ENCODE measurements at regions not wholly inside any gene's neighbourhood (a gene's known extent, or its start where the extent isn't known, plus 50 kb on each side); places are given as distances from the start of the nearest gene placed in this dataset.

DNA sequence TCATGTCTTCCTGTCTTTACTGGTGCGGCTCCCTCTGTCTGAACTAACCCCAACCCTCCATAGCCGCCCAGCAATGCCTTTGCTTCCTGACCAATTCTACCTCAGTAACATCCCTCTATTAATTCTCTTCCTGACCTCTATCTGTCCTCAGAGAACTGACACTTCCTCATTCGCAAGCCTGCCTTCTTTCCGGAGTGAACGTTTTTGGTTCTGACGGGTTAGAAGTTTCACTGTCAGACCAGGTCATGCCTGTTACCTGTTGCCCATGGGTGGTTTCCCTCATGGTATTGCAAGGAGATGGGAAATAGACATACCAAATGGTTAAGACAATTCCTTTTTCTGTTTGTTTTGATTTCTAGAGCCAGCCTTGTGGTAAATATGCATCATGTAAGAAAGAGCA is 453.4 kb upstream of the SLC14A2 start:
- TF ChIP-seq JUND (IDR thresholded peaks at IDR 0.05; ENCODE audit: low read depth): no peak
- no peak for DNase-seq (ENCODE audit: low read depth in 1 of 2, low spot score in 1 of 2)
- in situ Hi-C loops (cut with HindIII; ENCODE audit: low pct_unique_long_range_greater_than_20kb, low sequenced_read_pairs): no loop called here

DNA sequence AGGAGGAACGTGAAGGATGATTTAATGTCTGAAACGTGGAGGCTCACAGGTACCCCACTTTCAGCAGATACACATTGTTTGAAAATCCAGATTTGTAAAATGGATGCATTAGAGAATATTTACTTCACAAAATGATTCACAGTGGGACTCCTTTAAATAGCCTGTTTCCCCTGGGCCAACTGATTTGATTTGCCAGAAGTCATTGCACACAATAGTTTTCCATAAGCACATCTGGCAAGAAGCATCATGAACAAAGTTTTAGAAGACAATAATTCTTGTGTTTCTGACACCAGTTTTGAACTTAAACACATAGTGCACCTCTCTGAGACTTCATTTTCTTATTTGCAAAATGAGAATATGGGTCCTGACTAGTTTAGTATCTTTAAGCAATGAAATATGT is 451.4 kb upstream of the SLC14A2 start:
- in situ Hi-C loops (cut with HindIII; ENCODE audit: low pct_unique_long_range_greater_than_20kb, low sequenced_read_pairs): no loop called here
- no peak for TF ChIP-seq JUND (IDR thresholded peaks at IDR 0.05; ENCODE audit: low read depth)
- no peak for DNase-seq (ENCODE audit: low read depth in 1 of 2, low spot score in 1 of 2)

DNA sequence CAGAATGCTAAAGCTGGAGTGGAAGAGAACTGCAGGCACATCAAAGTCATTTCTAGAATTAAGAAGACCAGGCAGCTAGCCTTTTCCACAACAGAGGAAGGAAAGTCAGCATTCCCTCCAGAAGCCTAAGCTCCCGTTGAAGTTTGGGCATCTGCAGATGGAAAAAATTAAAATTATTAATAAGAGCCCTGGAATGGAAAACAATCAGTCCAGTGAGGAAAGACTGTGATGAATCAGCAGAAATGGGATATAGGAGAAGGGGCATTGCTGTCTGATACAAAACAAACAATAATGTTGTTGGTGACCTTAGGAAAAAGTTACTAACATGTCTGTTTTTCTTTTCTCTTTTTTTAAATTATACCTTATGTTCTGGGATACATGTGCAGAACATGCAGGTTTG is 450.7 kb upstream of the SLC14A2 start:
- in situ Hi-C loops (cut with HindIII; ENCODE audit: low pct_unique_long_range_greater_than_20kb, low sequenced_read_pairs): no loop called here
- no peak for DNase-seq (ENCODE audit: low read depth in 1 of 2, low spot score in 1 of 2)
- no peak for TF ChIP-seq JUND (IDR thresholded peaks at IDR 0.05; ENCODE audit: low read depth)

DNA sequence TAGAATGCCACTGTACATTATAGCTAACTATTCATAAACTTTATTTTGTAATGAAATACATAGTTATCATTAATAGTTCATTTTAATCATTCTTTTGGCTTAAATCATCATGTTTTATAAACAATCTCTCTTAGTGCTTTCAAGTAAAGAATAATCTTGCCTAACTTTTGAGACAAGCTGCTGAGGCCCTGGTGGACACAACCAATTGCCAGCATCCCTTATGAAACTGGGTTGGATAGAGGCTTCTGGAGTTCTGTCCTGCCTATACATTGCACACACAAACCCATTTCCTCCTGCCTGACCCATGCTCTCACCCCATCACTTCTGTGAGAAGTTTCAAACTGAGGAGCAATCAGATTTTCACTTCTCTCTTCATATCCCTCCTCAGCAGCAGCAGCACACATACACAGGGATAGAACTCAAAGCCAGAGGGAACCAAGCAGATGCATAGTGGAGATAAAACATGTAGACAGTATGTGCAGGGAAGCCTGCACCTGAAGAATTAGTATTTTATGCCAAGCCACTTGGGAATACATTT is 450.0 kb upstream of the SLC14A2 start:
- in situ Hi-C loops (cut with HindIII; ENCODE audit: low pct_unique_long_range_greater_than_20kb, low sequenced_read_pairs): no loop called here
- no peak for DNase-seq (ENCODE audit: low read depth in 1 of 2, low spot score in 1 of 2)
- TF ChIP-seq JUND (IDR thresholded peaks at IDR 0.05; ENCODE audit: low read depth): no peak

DNA sequence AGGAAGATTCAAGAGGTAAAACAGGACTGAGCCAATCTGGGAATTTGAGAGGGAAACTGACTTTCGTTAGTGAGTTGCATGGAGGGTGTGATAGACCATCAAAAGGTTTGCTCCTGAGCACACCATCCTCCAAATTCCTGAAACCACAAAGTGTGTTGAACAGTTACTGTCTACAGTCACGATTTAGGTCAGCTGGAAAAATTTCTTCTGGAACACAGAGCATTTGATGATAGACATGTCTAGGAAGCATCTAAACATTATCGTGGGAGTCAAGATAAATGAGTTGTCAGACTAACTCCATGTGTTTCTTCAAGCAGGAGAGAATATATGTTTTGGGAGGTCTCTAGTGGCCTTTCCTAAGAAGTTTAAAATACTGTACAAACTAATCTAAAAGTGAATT is 449.4 kb upstream of the SLC14A2 start:
- DNase-seq (ENCODE audit: low read depth in 1 of 2, low spot score in 1 of 2): no peak

DNA sequence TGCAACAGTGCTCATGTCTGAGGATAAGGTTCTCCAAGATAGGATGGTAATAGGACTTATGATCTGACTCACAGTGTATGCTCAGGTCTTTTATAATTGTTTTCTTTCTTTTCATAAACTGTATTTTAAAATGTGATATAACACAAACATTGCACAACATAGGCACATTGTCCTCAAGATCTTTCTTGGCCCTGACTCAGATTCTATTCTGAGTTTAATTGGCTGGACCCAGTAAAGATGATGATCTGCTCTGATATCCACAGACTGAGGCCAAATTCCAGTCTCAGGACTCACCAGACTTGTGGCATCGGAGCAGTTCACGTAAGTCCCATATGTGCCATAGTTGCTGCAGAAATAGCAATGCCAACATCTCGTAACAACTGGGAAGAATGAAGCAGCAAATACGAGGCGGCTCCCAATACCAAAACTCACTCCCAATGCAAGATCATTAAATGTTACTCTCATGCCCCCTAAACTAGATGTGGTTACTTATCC is 448.9 kb upstream of the SLC14A2 start:
- peak in 1 of 2 experiments; percentile 6 for DNase-seq (ENCODE audit: low read depth in 1 of 2, low spot score in 1 of 2)
- TF ChIP-seq JUND (IDR thresholded peaks at IDR 0.05; ENCODE audit: low read depth): no peak
- in situ Hi-C loops (cut with HindIII; ENCODE audit: low pct_unique_long_range_greater_than_20kb, low sequenced_read_pairs): no loop called here

More for the DNA sequence above, 449.4 kb upstream of the SLC14A2 start:
- in situ Hi-C loops (cut with HindIII; ENCODE audit: low pct_unique_long_range_greater_than_20kb, low sequenced_read_pairs): no loop called here
- TF ChIP-seq JUND (IDR thresholded peaks at IDR 0.05; ENCODE audit: low read depth): no peak

DNA sequence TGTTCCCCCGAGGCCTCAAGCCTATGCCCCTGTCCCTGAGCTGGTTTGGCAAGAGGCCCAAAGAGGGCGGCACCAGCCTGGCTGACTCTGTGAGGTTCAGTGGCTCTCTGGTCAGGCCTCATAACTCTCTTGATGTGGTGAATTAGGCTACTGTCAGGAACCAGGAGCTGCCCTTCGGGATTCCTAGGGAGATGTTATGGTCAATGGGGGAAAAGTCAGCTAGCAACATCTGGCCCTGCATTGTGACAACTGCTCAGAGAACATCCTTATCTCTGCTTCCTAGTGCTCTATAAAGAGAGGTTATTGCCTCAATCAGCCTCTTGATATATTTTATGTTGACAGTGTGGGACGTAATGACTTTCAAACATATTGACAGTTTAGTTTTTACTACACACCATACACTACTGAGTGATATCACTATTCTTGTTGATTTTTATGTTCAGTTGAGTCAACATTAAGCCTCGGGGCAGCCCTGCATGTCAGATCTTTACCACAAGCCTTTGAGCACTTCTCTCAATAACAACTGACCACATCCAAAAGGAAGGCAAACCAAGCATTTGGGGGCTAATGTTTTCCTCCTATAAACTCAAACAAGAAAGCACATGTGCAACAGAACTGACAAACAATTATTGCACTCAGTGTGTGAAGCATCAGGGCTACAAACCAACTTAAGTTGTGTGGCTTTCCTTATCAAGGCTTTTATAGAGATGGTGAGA is 448.3 kb upstream of the SLC14A2 start:
- no peak for TF ChIP-seq JUND (IDR thresholded peaks at IDR 0.05; ENCODE audit: low read depth)
- no peak for DNase-seq (ENCODE audit: low read depth in 1 of 2, low spot score in 1 of 2)
- in situ Hi-C loops (cut with HindIII; ENCODE audit: low pct_unique_long_range_greater_than_20kb, low sequenced_read_pairs): no loop called here

DNA sequence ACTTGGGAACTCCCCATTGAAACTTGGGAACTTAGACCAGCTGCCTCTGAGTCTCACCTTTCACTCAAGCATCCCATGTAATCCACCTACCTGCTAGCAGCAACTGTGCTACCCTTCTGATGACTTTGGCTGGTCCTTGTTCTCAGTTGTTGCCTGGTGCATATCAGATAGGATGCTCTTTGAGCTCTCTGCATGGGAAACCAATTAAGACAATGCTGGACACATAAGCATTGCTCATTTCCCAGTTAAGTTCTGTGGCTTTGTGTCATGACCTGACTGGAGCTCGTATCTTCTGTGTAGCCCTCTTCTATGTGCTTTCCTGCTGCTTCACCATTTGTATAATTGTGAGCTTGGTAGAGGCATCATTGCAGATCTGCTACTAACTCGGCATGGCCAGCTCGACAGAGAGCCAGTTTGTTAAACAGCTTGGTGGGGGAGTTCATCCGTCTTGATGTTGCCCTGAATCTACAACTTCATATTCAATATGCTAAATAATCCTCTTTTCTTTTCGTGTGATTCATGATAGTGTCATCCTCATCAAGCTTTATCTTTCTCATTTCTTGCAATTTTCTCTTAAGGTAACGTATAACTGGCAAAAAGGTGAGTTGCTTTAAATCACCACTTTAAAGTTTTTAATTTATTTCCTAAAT is 447.5 kb upstream of the SLC14A2 start:
- in situ Hi-C loops (cut with HindIII; ENCODE audit: low pct_unique_long_range_greater_than_20kb, low sequenced_read_pairs): no loop called here
- no peak for TF ChIP-seq JUND (IDR thresholded peaks at IDR 0.05; ENCODE audit: low read depth)
- DNase-seq (ENCODE audit: low read depth in 1 of 2, low spot score in 1 of 2): no peak

DNA sequence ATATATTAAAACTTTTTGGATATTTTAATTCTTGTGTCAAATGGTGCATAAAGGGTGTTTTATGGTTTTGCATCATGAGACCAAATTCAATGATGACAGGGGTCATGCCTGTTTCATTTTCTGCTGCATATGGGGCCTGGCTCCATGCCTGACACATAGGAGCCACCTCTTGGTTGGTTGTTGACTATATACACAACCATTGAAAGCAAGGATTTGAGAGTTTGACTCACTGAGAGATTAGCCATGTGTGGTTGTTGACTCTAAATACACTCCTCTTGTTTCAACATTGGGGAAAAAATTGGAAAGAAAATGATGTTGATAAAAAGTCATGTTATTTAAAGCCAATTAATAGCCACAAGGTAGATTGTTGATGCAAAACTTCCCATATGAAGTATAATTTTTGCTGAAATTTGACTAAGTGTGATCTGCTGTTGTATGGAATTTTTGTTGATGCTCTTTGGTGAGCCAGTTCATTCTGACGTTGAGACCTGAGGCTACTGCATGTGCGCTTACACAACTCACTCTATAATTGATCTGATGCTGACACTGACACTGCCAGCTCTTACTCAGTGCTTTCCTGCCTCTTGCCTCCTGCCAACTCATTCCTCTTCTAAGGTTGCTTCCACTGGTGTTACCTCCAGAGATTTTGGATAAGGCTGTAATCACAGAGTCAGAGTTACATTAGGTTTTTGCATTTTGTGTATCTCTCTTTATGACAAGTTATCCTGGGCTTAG is 446.2 kb upstream of the SLC14A2 start:
- in situ Hi-C loops (cut with HindIII; ENCODE audit: low pct_unique_long_range_greater_than_20kb, low sequenced_read_pairs): no loop called here
- no peak for TF ChIP-seq JUND (IDR thresholded peaks at IDR 0.05; ENCODE audit: low read depth)
- DNase-seq (ENCODE audit: low read depth in 1 of 2, low spot score in 1 of 2): peak in 1 of 2 experiments; percentile 2

DNA sequence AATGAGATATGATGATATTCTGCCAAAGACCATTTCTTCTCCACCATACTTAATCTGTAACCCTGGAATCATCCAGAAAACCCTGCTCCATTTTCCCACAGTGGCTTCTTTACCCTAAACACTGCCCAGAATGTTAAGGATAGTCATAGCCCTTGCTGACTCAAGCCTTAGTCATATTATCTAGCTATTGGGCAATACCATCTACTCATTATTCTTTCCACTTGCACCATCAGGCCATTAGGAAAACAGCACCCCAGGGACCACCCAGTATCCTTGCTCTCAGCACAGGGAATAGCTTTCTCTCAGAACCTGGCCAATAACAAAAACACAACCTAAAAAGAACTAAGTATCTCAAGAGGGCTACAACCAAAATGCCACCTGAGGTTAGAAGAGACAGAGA is 445.7 kb upstream of the SLC14A2 start:
- in situ Hi-C loops (cut with HindIII; ENCODE audit: low pct_unique_long_range_greater_than_20kb, low sequenced_read_pairs): no loop called here
- no peak for DNase-seq (ENCODE audit: low read depth in 1 of 2, low spot score in 1 of 2)
- TF ChIP-seq JUND (IDR thresholded peaks at IDR 0.05; ENCODE audit: low read depth): no peak

DNA sequence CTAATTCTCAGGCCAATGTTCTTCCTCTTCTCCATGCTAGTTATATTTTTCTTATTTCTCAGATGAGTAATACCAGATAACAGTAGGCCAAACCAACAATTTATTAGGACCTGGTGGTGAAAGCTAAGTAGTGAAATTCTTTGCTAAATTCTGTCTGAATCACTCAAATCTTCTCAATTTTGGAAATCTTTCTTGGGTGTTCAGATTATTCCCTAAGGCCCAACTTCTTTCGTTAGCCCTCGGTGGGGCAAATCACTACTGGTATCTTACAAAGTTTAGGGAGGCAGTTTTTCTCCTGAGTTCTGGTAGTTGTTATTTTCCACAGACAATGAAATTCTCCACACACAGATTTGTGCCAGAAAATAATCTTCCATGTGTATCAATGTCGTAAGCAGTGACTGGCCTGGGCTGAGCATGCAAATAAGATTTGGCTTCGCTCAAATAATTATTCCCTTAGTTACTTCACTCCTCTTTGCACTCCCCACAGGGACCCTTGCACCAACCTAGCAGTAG is 443.5 kb upstream of the SLC14A2 start:
- no peak for DNase-seq (ENCODE audit: low read depth in 1 of 2, low spot score in 1 of 2)
- in situ Hi-C loops (cut with HindIII; ENCODE audit: low pct_unique_long_range_greater_than_20kb, low sequenced_read_pairs): no loop called here
- TF ChIP-seq JUND (IDR thresholded peaks at IDR 0.05; ENCODE audit: low read depth): no peak

DNA sequence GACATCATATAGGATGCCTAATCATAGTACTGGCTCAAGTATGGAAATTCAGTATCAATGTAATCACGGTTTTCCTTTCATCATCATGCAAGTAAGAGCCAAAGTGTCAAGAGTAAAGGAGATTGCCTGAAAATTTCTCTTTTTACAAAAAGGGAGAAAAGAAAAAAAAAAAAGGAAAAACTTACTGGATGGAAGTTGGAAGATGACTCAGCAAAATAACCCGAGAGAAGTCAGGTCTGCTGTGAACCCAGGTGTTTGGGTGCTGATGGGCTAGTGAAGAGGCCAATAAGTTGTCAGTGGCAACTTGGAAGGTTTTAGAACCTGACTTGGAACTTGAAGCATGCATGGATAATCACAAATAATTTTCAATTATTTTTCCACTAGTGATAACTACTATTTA is 441.9 kb upstream of the SLC14A2 start:
- DNase-seq (ENCODE audit: low read depth in 1 of 2, low spot score in 1 of 2): no peak
- TF ChIP-seq JUND (IDR thresholded peaks at IDR 0.05; ENCODE audit: low read depth): no peak
- in situ Hi-C loops (cut with HindIII; ENCODE audit: low pct_unique_long_range_greater_than_20kb, low sequenced_read_pairs): no loop called here

Data from T47D (cell line).